GM23248 (cell line): ENCODE measurements at regions not wholly inside any gene's neighbourhood (a gene's known extent, or its start where the extent isn't known, plus 50 kb on each side); places are given as distances from the start of the nearest gene placed in this dataset.
A peak's percentile ranks its signal among the peaks of the same experiment; 100 is the strongest.
"Not testable (repeated sequence)": the region's sequence is repeated elsewhere in the genome, so short reads cannot be mapped to it uniquely, and the experiment has no call there.

Experiments used
- DNase-seq: peaks from one replicate; pipeline ENCODE4 v3.0.0-alpha.2; 2015
- H2AFZ ChIP-seq: fragments of 200-600 bp; sonication (generic); 2 replicates; pipeline ENCODE4 v1.6.1; 2016; ENCODE audit warnings: antibody characterized with exemption
- H3F3A ChIP-seq: fragments of 200-600 bp; sonication (generic); 2 replicates; pipeline ENCODE4 v1.6.1; 2016; ENCODE audit warnings: mild to moderate bottlenecking, antibody characterized with exemption, mixed run types; ENCODE audit not compliant: insufficient read depth
- H3K27ac ChIP-seq: fragments of 200-600 bp; sonication (generic); 2 replicates; pipeline ENCODE4 v1.5.1; 2016; ENCODE audit warnings: mild to moderate bottlenecking
- H3K27me3 ChIP-seq: fragments of 200-600 bp; sonication (generic); replicated peaks from 2 replicates; pipeline ENCODE4 v1.6.1; 2016; ENCODE audit warnings: mild to moderate bottlenecking; ENCODE audit not compliant: insufficient read depth
- H3K36me3 ChIP-seq: fragments of 200-600 bp; sonication (generic); 2 replicates; pipeline ENCODE4 v1.6.1; 2016; ENCODE audit warnings: low read depth, mild to moderate bottlenecking
- H3K4me1 ChIP-seq: fragments of 200-600 bp; sonication (generic); 2 replicates; pipeline ENCODE4 v1.6.1; 2016; ENCODE audit warnings: mild to moderate bottlenecking; ENCODE audit not compliant: insufficient read depth
- H3K4me2 ChIP-seq: fragments of 200-600 bp; sonication (generic); one replicate; pipeline ENCODE4 v1.6.1; 2016; ENCODE audit warnings: mild to moderate bottlenecking; ENCODE audit not compliant: unreplicated experiment
- H3K4me3 ChIP-seq: fragments of 200-600 bp; sonication (generic); 2 replicates; pipeline ENCODE4 v1.5.1; 2016; ENCODE audit warnings: mild to moderate bottlenecking
- H3K79me2 ChIP-seq: fragments of 200-600 bp; sonication (generic); 2 replicates; pipeline ENCODE4 v1.6.1; 2016; ENCODE audit warnings: mild to moderate bottlenecking; ENCODE audit not compliant: insufficient read depth
- H3K9ac ChIP-seq: fragments of 200-600 bp; sonication (generic); 2 replicates; pipeline ENCODE4 v1.6.1; 2016; ENCODE audit warnings: mild to moderate bottlenecking
- H3K9me2 ChIP-seq: fragments of 200-600 bp; sonication (generic); 2 replicates; pipeline ENCODE4 v1.6.1; 2016; ENCODE audit warnings: mixed run types, mild to moderate bottlenecking, moderate library complexity; ENCODE audit not compliant: insufficient read depth
- H3K9me3 ChIP-seq: fragments of 200-600 bp; sonication (generic); one replicate; pipeline ENCODE4 v1.6.1; 2017; ENCODE audit warnings: low read depth
- H4K20me1 ChIP-seq: fragments of 200-600 bp; sonication (generic); 2 replicates; pipeline ENCODE4 v1.6.0; 2016; ENCODE audit not compliant: insufficient read depth
- EZH2 ChIP-seq: fragments of 200-600 bp; sonication (generic); IDR thresholded peaks from 2 replicates; pipeline ENCODE4 v1.6.1; 2018; ENCODE audit warnings: antibody characterized with exemption, mild to moderate bottlenecking; ENCODE audit not compliant: insufficient read depth, poor library complexity, severe bottlenecking
- EZH2phosphoT487 ChIP-seq: fragments of 200-600 bp; sonication (generic); IDR thresholded peaks from 2 replicates; pipeline ENCODE4 v1.6.1; 2018; ENCODE audit warnings: antibody characterized with exemption, moderate library complexity, mild to moderate bottlenecking, low read depth; ENCODE audit not compliant: insufficient read depth
- WGBS, 2 experiments: methylation state at CpG; one replicate each; pipeline ENCODE4 v1.1.6; 2015 to 2017; ENCODE audit warnings: low lambda C conversion rate in 2 of 2, low coverage in 1 of 2; ENCODE audit errors: missing lambda C conversion rate in 2 of 2; 5-methylcytosine and 5-hydroxymethylcytosine counted together
- in situ Hi-C: fragments of 300-500 bp; cut with MboI; formaldehyde crosslinking; loops from 2 replicates; pipeline ENCODE4 v1.15.0; 2020

DNA sequence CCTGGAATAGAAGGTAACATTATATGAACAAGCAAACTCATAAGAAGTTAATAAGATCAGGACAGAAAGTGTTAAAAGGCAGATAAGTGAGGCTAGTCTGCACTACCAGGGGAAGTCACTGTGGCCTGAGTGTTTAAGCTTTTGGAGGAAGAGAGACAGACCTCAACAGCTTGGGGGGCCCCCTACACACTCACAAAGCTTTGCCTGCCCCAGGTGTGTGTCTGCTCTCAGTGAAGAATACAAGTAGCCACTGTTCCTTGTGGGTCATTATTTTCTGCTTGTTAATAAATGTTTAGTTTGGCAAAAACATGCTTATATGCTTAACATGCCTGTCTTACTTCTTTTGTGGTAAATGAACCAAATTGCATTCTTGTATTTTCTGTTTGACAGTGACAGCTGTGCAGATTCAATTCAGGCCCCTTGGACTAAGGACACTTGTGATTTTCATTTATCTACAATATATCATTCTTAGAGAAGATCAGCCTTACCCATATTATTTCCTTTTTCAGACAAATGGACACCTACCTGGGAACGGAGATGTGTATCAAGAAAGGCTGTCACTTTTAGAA, 50.7 kb upstream of the C12orf71 start:
- Histone ChIP-seq H3K4me2 (no peak overlapping the region), H3K9me2 (no peaks in the 10 kb centered on the region; the same call in 1 of the 2 replicates), H3K36me3 (no peaks in the 10 kb centered on the region), H3K9ac (no peak overlapping the region), H3K79me2 (no peaks in the 10 kb centered on the region), H4K20me1 (no peaks in the 10 kb centered on the region), H3K4me3 (no peak overlapping the region), H3K27ac (no peak overlapping the region), H3K9me3 (no peaks in the 10 kb centered on the region), H3F3A (no peaks in the 10 kb centered on the region), H3K27me3 (no peaks in the 10 kb centered on the region), H3K4me1 (no peaks in the 10 kb centered on the region), H2AFZ (no peak overlapping the region)
- in situ Hi-C loops = loop anchor here (10.0 kb wide), 1 partner anchor 182 kb away; no protein-coding TSS in a partner anchor
- WGBS, 2 experiments = 96% methylated on average over 1 of the region's 1 CpG
- no peak for DNase-seq
- TF ChIP-seq EZH2phosphoT487 (no peak), EZH2 (no peak)

DNA sequence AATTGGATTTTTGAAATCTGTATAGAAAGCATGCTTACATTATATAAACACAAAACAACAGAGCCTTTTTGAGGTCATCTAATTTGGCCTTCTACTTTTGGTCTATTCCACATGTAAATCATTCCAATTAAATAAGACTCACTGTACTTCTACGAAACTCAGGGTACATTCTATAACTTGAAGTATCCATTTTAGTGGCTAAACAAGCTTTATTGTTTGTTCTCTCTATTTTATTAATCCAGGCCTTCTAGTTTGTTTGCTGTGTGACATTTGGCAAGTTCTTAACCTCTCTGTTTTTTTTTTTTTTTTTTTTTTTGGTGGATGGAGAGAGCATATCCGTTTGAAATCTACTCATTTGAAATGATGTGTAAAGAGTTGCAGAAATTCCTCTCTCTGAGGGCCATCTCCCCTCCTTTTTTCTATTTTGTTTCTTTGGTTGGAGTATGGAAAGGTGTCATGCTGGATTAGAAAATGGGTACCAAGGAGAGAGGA, 58.1 kb upstream of the C12orf71 start:
- no peaks in the 10 kb centered on the region for H4K20me1 ChIP-seq
- H3K4me1 ChIP-seq = peaks cover 11% of the 10 kb centered on the region
- H3K79me2 ChIP-seq = no peaks in the 10 kb centered on the region
- H3K36me3 ChIP-seq = no peaks in the 10 kb centered on the region
- no peak overlapping the region for H3K4me2 ChIP-seq
- no peaks in the 10 kb centered on the region for H3K9me3 ChIP-seq
- H3K9me2 ChIP-seq = no peaks in the 10 kb centered on the region
- no peaks in the 10 kb centered on the region for H3K27me3 ChIP-seq
- H3K4me3 ChIP-seq = no peak overlapping the region
- H2AFZ ChIP-seq = no peak overlapping the region
- no peaks in the 10 kb centered on the region for H3F3A ChIP-seq
- no peak overlapping the region for H3K27ac ChIP-seq
- H3K9ac ChIP-seq = no peak overlapping the region
- no peak for DNase-seq
- in situ Hi-C loops = no loop called here
- WGBS, 2 experiments = 69 to 75% methylated on average over 2 of the region's 2 CpGs
- no peak for TF ChIP-seq EZH2

DNA sequence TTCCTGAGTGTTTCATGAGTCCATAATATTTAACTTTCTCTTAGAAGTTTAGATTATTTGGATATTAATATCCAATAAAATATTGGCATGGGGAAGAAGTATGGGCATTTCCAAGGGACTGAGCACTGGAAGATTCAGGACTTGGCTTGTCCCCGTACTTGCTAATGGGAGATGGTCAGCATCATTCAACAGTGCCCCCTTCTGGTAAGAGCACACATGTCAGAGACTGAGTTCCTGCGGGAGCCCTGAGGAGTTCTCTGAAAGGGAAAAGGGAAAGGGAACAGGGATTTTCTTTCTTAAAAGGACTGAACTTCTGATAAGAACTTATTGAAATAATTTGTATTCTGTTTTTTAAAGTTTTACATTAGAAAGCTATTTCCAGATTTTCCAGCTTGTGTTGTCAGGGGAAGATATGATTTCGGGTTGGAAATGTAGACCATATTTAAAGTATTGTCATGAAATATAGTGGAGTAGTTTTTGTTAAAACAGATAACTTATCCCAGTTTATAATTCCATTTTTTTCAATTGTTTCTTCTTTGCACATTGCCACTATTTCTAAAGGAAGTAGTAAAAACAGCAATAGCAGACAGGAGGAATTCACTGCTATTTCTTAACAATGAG, 59.8 kb upstream of the C12orf71 start:
- Histone ChIP-seq H3K4me1 (peaks cover 11% of the 10 kb centered on the region), H2AFZ (peak overlapping the region; percentile 62), H3K27me3 (no peaks in the 10 kb centered on the region), H3F3A (no peaks in the 10 kb centered on the region), H3K9me3 (no peaks in the 10 kb centered on the region), H3K4me2 (no peak overlapping the region), H3K79me2 (no peaks in the 10 kb centered on the region), H3K4me3 (no peak overlapping the region), H3K36me3 (no peaks in the 10 kb centered on the region), H3K9me2 (no peaks in the 10 kb centered on the region), H4K20me1 (no peaks in the 10 kb centered on the region), H3K9ac (no peak overlapping the region), H3K27ac (no peak overlapping the region)
- peak; percentile 85 for DNase-seq
- WGBS, 2 experiments = 18 to 22% methylated on average over 3 of the region's 3 CpGs
- TF ChIP-seq EZH2 (no peak), EZH2phosphoT487 (no peak)
- in situ Hi-C loops = no loop called here

DNA sequence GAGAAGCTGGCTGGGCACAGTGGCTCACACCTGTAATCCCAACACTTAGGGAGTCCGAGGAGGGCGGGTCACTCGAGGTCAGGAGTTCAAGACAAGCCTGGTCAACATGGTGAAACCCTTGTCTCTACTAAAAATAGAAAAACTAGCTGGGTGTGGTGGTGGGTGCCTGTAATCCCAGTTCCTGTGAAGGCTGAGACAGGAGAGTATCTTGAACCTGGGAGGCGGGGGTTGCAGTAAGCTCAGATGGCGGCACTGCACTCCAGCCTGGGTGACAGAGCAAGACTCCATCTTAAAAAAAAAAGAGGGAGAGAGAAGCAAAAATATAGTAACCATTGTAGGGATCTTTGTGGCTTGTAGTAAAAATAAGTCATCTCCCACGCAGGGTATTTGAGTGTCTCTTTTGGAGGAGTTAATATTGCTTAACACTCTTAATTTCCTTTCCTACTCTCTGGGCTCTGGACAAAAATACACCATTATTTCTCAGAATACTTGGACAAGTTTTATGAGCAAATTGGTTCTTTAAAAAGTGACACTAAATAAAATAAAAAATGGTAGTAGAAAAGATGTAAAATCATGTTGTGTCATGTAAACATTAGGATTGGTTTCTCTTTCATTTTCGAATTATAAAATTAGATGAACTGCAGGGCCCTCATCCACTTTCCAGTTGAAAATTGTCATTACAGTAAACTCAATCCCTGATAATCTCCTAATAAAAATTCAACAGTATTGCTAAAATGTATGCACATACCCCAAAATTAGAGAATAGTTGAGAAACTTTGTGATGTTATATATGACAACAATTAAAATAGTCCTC, 61.1 kb upstream of the C12orf71 start:
- Histone ChIP-seq H3K36me3 (no peaks in the 10 kb centered on the region), H3K9ac (peak overlapping the region; percentile 24), H2AFZ (peak overlapping the region; percentile 72), H3K27ac (no peak overlapping the region), H3K27me3 (no peaks in the 10 kb centered on the region), H4K20me1 (no peaks in the 10 kb centered on the region), H3K4me3 (peak overlapping the region; percentile 38), H3K79me2 (no peaks in the 10 kb centered on the region), H3F3A (no peaks in the 10 kb centered on the region), H3K9me3 (no peaks in the 10 kb centered on the region), H3K4me2 (peak overlapping the region; percentile 38), H3K9me2 (no peaks in the 10 kb centered on the region), H3K4me1 (peaks cover 11% of the 10 kb centered on the region)
- in situ Hi-C loops = no loop called here
- 70 to 79% methylated on average over 6 to 7 of the region's 7 CpGs for WGBS, 2 experiments
- peak; percentile 14 for DNase-seq
- TF ChIP-seq EZH2 (no peak), EZH2phosphoT487 (no peak)

DNA sequence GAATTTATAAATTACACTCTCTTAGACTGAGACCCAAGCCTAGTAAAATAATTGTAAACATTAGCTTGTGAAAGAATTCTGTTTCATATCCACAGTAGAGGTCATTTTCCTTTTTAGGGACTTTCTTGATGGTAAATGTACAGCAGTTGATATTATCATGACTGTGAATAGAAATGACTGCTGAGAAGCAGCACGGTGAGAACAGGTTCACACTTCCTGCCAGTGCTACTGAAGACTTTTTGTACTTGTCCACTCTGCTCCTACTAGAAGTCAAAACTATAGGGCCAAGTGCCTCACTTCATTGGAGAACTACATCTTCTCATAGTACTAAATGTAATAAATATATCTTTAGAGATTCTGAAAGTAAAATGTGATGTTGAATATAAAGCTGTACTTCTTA, 63.3 kb upstream of the C12orf71 start:
- H3K27ac ChIP-seq, DNase-seq, H3K4me2 ChIP-seq, in situ Hi-C loops, H3K9me2 ChIP-seq, H3K9me3 ChIP-seq, H3K36me3 ChIP-seq, H3K9ac ChIP-seq, H2AFZ ChIP-seq, H3F3A ChIP-seq, H3K4me3 ChIP-seq, H3K27me3 ChIP-seq, H4K20me1 ChIP-seq, H3K79me2 ChIP-seq: not testable (repeated sequence)
- H3K4me1 ChIP-seq = peaks cover 11% of the 10 kb centered on the region
- WGBS, 2 experiments = 53 to 60% methylated on average over 1 of the region's 1 CpG
